NCI-H2107 treated with DMSO at 0.1 percent for 48 hours (cell line): ENCODE measurements at regions not wholly inside any gene's neighbourhood (a gene's known extent, or its start where the extent isn't known, plus 50 kb on each side); places are given as distances from the start of the nearest gene placed in this dataset.

ENCODE experiments used
- DNase-seq: peaks from one replicate; lab custom pipeline; 2025; ENCODE audit not compliant: unreplicated experiment; lab: John Stamatoyannopoulos, UW

- DNase-seq, result no peak
Observed at GRCh38 chr6:148082044-148082443, 260.6 kb upstream of the SASH1 start.

GRCh38 chr6:148082696-148083095, 259.9 kb upstream of the SASH1 start:
- no peak for DNase-seq

GRCh38 chr6:148085631-148086331, 256.9 kb upstream of the SASH1 start:
- no peak for DNase-seq

GRCh38 chr6:148086386-148086785, 256.3 kb upstream of the SASH1 start:
- no peak for DNase-seq

DNA sequence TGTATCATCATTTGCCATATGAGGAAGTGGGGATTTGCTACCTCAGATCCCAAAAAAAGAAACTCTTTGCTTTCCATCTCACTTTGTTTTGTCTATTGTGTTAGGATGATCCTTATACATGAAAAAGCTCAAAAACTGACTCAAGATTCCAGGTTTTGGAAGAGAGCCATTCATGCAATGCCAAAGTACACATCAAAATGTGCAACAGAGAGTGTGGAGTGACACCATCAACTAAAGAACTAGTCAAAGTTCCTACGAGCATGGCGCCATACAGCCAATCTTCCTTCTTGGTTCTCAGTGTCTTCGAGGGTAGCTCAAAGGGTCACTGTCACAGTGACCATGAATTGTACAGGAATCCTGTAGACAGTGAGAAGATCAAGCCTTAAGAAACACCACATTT, 255.8 kb upstream of the SASH1 start:
- DNase-seq, result no peak

DNA sequence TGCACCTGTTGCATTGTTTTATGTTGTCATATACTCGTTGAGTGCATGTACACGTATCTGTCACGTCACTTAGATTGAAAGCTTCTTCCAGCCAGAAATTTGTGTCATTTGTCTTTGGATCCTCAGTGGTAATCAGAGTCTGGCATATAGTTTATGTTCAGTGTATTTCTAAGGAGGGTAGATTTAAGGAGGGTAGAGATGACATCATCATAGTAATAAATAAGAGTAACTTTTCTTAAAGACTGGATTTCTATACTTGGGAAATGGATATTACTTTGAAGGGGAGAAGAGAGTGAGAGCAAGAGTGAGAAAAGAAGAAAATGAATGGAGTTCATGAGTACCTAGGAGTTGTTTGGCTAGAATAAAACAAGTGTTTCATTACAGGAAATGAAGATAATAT, 255.0 kb upstream of the SASH1 start:
- DNase-seq, result no peak

DNA sequence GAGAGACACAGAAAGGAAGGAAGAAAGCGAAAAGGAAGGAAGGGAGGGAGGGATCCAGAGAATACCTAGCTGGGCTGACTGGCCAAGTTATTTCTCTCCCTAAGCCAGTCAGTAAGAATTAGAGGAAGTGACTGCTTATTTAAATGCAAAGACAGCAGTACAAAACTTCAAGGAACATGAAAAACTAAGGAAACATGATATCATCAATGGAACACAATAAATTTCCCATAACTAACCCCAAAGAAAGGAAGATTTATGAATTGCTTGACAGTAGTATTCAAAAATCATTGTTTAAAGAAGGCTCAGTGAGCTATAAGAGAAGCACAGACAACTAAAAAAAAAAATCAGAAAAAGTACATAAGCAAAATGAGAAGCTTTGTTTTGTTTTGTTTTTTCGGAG, 252.3 kb upstream of the SASH1 start:
- no peak for DNase-seq

DNA sequence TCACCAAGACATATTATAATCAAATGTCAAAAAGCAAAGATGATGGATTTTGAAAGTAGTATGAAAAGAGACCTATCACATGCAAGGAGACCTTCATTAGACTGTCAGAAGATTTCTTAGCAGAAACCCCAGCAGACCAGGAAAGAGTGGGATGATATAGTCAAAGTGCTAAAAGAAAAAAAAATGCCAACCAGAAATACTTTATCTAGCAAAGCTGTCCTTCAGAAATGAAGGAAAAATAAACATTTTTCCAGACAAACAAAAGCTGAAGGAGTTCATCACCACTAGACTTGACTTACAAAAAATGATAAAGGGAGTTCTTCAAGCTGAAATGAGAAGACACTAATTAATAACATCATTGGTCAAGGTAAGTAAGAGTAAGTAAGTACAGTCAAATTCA, 251.2 kb upstream of the SASH1 start:
- no peak for DNase-seq

DNA sequence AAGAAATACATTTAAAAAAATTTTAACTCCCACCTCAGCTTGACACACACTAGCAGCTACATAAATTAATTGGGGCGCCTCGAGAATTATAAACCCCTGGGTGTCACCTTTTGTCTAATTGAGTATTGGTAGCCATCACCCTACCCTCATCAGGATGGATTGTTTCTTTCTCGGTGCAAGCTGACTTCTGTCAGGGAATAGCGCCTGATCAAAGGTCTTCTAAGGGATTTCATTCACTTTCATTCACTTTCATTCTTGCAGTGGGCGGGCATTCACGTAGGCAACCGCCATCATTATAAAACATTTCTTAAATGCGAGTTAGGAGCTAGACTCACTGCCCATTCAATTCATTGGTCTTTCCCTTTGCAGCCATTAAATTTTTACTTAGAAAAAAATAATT, 239.2 kb upstream of the SASH1 start:
- DNase-seq, result no peak

- DNase-seq, result no peak
Observed at GRCh38 chr6:148104131-148104530, 238.5 kb upstream of the SASH1 start.

- no peak for DNase-seq
Observed at GRCh38 chr6:148105695-148106094, 236.9 kb upstream of the SASH1 start.

DNA sequence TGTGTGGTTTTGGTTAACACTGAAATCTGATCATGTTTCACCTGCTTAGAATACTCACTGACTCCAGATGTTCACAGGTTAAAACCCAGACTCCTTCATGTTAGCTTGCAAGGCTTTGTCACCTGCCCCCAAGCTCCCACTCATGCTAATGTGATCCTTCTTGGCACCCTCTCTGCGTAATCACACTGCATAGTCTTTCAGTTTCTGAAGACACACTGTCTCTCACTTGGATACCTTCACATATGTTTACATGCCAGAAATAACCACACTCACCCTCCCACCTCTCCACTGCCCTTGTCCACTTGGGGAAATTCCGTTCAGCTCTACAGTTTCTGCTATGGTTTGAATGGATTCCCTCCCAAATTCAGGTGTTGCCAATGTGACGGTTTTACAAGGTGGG, 234.7 kb upstream of the SASH1 start:
- no peak for DNase-seq

DNA sequence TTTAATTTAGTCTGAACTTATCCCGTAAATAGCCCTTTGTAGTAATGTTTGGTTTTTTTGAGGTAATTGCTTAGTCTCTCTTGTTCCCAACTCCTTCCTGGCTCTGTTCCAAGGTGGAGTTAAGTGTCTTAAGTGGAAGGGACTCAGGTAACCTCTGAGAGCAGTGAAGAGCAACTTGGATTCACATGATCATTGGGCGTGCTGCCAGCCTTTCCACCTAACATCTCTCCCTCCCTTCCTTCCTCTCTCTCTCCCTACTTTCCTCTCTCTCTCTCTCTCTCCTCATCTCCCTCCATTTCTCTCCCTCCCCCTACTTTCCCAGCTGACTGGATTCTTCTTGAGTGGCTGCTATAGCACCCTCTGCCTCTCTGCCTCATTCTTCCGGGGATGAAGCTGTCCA, 232.9 kb upstream of the SASH1 start:
- no peak for DNase-seq

- no peak for DNase-seq
Observed at GRCh38 chr6:148110925-148111324, 231.7 kb upstream of the SASH1 start.

DNA sequence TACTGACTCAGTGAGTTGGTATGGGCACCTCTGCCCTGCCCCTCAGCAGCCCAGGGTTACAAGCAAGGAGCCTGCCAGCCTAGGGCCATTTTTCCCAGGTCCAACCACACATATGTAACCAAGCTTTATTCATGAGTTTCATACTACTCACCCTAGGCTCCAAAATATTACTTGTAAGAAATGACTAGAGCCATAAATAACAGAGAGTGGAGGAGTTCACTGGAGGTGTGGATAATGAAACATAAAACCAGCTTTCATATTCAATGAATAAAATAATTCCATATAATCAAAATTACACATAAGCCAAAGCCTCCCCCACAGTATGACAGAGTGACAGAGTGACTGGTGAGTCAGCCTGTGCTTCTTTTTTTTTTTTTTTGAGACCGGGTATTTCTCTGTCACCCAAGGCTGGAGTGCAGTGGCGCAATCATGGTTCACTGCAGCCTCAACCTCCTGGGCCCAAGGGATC, 229.8 kb upstream of the SASH1 start:
- no peak for DNase-seq

DNA sequence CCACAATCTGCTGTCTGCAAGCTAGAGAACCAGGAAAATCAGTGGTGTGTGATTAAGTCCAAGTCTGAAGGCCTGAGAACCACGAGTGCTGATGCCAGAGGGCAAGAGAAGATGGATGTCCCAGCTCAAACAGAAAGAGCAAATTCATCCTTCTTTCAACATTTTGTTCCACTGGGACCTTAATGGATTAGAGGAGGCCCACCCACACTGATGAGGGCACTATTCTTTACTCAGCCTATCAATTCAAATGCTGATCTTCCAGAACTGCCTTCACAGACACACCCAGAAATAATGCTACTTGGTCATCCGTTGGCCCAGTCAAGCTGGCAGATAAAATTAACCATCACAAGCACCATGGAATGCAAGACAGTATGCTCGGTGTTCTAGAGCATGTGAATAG, 226.6 kb upstream of the SASH1 start:
- DNase-seq, result no peak

DNA sequence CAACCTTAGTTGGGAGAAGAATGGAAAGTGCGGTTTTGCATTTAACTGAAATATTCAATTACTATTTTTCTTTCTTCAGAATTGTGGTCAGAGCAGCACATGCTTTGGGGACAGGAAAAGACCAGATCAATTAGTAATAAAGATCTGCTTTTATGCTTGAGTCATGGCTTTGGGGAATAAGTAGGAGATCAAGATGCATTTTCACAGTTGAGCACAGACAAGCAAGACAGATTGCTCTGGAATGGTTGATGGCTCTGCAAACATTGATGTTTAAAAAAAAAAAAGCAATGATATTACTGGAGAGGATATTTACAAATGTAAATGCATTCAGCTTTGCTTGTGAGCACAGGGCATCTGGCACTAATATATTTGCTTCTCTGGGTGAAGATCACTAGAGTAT, 224.4 kb upstream of the SASH1 start:
- DNase-seq, result no peak

DNA sequence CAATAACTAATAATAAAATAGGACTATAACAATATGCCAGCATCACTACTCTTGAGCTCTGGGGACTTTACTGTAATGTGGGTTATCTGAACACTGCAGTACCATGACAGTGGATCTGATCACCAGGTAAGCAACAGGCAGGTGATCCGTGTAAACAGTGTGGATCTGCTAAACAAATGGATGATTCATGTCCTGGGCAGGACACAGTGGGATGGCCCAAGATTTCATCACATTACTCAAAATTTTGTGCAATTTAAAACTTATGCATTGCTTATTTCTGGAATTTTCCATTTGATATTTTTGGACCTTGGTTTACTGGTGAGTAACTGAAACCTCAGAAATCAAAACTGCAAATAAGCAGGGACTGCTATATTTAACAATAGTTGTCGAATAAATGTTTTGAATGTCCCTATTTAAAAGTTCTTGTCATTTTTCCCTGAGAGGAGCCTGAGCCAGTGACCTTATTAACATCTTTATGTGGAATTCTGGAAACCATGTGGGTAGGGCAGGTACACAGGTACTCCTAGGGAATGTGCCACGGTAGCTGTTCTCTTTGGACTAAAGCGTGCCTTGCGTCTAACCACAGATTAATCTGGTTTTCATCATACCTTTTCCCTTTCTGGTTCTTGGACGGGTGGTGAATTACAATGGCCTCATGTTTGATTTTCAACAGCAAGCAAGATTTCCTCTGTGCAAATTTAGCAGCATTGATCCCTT, 214.5 kb upstream of the SASH1 start:
- no peak for DNase-seq

- DNase-seq, result no peak
Observed at GRCh38 chr6:148134592-148134991, 208.0 kb upstream of the SASH1 start.

- DNase-seq, result no peak
Observed at GRCh38 chr6:148136586-148136985, 206.1 kb upstream of the SASH1 start.

DNA sequence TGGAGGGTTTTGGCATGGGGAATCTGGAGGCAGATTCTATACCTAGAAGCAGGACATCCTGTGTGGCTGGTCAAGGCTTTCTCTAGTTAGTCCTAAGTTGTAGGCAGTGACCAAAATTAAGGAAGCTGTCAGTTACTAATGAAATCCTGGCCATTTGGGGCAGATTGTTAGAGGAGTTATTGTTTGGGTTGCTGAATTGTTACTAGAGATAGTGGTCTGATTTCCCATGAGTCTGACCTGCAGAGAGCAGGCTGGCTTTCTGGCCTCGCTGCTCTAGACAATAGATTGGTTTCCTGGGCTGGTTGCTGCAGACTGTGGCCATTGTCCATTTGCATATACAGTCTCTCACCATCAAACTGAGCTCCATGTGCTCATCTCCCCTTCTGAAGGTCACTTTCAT, 205.0 kb upstream of the SASH1 start:
- DNase-seq, result no peak

- DNase-seq, result no peak
Observed at GRCh38 chr6:148138573-148138972, 204.1 kb upstream of the SASH1 start.
